Astrocyte of the cerebellum (primary cell): ENCODE measurements at regions not wholly inside any gene's neighbourhood (a gene's known extent, or its start where the extent isn't known, plus 50 kb on each side); places are given as distances from the start of the nearest gene placed in this dataset.
"Not testable (repeated sequence)": the region's sequence is repeated elsewhere in the genome, so short reads cannot be mapped to it uniquely, and the experiment has no call there.

Experiments
- DNase-seq: peaks from one replicate; pipeline ENCODE4 v3.0.0-alpha.2; 2011; ENCODE audit warnings: low read depth
- H3K4me3 ChIP-seq: 2 replicates; pipeline ENCODE4 v1.5.1; 2011; ENCODE audit warnings: mild to moderate bottlenecking, low read depth, low read length, moderate library complexity
- in situ Hi-C: cut with HindIII; loops from 2 replicates; pipeline ENCODE4 v1.10.0; 2017; ENCODE audit warnings: low sequenced_read_pairs
- TF ChIP-seq, protein P1 (sequence below): IDR thresholded peaks from 2 replicates; pipeline ENCODE4 v1.5.1; 2012; ENCODE audit warnings: low read length, low read depth, moderate library complexity, mild to moderate bottlenecking; ENCODE audit errors: missing control alignments

GRCh38 chrX:45628041-45628440 lies 427.4 kb upstream of the DIPK2B start:
- DNase-seq = no peak
- H3K4me3 ChIP-seq = no peak overlapping the region
- TF ChIP-seq, protein P1, sequence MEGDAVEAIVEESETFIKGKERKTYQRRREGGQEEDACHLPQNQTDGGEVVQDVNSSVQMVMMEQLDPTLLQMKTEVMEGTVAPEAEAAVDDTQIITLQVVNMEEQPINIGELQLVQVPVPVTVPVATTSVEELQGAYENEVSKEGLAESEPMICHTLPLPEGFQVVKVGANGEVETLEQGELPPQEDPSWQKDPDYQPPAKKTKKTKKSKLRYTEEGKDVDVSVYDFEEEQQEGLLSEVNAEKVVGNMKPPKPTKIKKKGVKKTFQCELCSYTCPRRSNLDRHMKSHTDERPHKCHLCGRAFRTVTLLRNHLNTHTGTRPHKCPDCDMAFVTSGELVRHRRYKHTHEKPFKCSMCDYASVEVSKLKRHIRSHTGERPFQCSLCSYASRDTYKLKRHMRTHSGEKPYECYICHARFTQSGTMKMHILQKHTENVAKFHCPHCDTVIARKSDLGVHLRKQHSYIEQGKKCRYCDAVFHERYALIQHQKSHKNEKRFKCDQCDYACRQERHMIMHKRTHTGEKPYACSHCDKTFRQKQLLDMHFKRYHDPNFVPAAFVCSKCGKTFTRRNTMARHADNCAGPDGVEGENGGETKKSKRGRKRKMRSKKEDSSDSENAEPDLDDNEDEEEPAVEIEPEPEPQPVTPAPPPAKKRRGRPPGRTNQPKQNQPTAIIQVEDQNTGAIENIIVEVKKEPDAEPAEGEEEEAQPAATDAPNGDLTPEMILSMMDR = no peak
- in situ Hi-C loops = no loop called here

DNA sequence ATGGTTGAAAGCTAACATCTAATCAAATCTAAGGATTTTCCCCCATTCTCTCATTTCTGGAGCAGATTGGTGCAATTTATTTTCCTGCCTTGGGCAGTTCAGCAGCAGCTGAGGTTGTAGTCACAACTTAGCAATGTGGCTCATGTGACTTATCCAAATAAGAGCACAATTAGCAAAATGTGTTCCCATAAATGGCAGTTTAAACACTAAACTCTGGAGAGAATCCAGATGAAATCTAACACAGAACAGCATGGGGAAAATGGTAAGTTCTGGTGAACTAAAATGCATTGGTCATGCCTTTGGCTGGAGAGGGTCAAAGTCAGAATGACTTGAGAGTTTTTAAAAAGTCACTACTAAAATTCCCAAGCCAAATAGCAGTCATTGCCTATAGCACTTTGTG lies 422.6 kb upstream of the DIPK2B start:
- no peak overlapping the region for H3K4me3 ChIP-seq
- TF ChIP-seq, protein P1 = no peak
- peak; percentile 83 for DNase-seq
- in situ Hi-C loops = no loop called here

DNA sequence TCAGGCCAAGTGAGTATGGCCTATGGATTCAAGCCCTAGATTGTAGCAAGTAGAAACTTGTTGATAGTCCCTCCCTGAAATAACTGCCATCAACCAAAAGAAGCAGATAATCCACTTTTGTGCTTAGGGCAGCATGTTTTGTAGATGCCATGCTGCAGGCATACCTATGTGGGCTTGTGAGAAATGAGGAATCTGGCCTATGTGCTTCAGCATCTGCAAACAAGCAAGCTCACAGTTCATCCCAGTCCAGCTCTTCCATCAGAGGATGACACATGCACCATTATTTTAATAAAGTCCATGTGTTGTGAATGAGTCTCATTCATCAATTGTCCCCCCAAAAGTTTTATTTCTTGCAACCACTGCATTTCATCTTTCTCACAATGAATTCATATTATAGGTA lies 421.9 kb upstream of the DIPK2B start:
- TF ChIP-seq, protein P1 = no peak
- in situ Hi-C loops = no loop called here
- DNase-seq = no peak
- no peak overlapping the region for H3K4me3 ChIP-seq

GRCh38 chrX:45622042-45622423 lies 421.4 kb upstream of the DIPK2B start:
- in situ Hi-C loops = no loop called here
- TF ChIP-seq, protein P1 = no peak
- H3K4me3 ChIP-seq = no peak overlapping the region
- DNase-seq = no peak

DNA sequence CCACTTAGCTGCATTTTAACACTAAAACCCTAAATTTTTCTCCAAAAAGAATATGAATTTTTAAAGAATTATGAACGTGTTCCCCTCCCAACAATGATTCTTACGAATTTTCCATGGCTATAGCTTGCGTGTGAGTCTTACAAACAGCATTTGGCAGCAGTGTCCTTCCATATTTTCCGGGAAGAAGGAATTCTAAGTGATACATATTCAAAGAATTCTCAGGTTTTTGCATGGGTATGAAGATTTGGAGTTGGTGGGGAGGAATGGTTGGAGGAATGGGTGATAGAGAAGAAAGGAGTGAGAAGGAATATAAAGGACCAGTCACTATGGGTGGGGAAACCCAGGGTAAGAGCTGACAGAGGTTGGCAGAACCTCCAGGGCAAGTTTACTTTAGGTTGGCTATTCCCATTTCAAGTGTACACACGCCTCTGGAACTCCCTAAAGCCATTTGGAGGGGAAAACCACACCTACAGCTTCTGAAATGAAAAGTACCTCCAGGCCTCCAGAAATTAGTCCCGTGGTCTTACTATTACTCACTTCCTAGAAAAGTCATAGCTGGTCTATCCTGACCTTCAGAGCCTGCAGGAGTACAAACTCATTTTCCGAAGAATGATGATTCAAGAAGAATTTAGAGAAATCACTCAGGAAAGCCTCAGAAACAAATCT lies 420.8 kb upstream of the DIPK2B start:
- in situ Hi-C loops = no loop called here
- H3K4me3 ChIP-seq = no peak overlapping the region
- TF ChIP-seq, protein P1 = no peak
- no peak for DNase-seq

GRCh38 chrX:45619290-45619689 lies 418.6 kb upstream of the DIPK2B start:
- DNase-seq = no peak
- TF ChIP-seq, protein P1 = no peak
- in situ Hi-C loops = no loop called here
- H3K4me3 ChIP-seq = no peak overlapping the region

DNA sequence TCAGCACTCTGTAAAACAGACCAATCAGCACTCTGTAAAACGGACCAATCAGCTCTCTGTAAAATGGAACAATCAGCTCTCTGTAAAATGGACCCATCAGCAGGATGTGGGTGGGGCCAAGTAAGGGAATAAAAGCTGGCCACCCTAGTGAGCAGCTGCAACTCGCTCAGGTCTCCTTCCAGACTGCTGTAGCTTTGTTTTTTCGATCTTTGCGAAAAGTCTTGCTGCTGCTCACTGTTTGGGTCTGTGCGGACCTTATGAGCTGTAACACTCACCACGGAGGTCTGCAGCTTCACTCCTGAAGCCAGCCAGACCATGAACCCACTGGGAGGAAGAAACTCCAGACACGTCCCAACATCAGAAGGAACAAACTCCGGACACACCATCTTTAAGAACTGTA lies 414.9 kb upstream of the DIPK2B start:
- H3K4me3 ChIP-seq, DNase-seq, in situ Hi-C loops: not testable (repeated sequence)
